ENCODE measurements at regions not wholly inside any gene's neighbourhood (a gene's known extent, or its start where the extent isn't known, plus 50 kb on each side); places are given as distances from the start of the nearest gene placed in this dataset.

GRCh38 chr10:120285408-120285807, 171.6 kb upstream of the PLPP4 start:
- no peak for DNase-seq (ENCODE audit: low read depth)

- DNase-seq (ENCODE audit: low read depth), result no peak
Observed at GRCh38 chr10:120286280-120286679, 170.7 kb upstream of the PLPP4 start.

- DNase-seq (ENCODE audit: low read depth), result no peak
Observed at GRCh38 chr10:120300513-120300912, 156.5 kb upstream of the PLPP4 start.

GRCh38 chr10:120308589-120308988, 148.4 kb upstream of the PLPP4 start:
- no peak for DNase-seq (ENCODE audit: low read depth)

- no peak for DNase-seq (ENCODE audit: low read depth)
Observed at GRCh38 chr10:120313715-120314114, 143.3 kb upstream of the PLPP4 start.

- DNase-seq (ENCODE audit: low read depth), result no peak
Observed at GRCh38 chr10:120314442-120314841, 142.6 kb upstream of the PLPP4 start.

- no peak for DNase-seq (ENCODE audit: low read depth)
Observed at GRCh38 chr10:120318862-120319261, 138.2 kb upstream of the PLPP4 start.

- no peak for DNase-seq (ENCODE audit: low read depth)
Observed at GRCh38 chr10:120327675-120328074, 129.4 kb upstream of the PLPP4 start.

GRCh38 chr10:120328647-120329046, 128.4 kb upstream of the PLPP4 start:
- no peak for DNase-seq (ENCODE audit: low read depth)

- DNase-seq (ENCODE audit: low read depth), result no peak
Observed at GRCh38 chr10:120335553-120335952, 121.5 kb upstream of the PLPP4 start.

GRCh38 chr10:120336306-120336910, 120.6 kb upstream of the PLPP4 start:
- DNase-seq (ENCODE audit: low read depth), result no peak

- no peak for DNase-seq (ENCODE audit: low read depth)
Observed at GRCh38 chr10:120336911-120337540, 120.0 kb upstream of the PLPP4 start.

- no peak for DNase-seq (ENCODE audit: low read depth)
Observed at GRCh38 chr10:120342115-120342714, 114.8 kb upstream of the PLPP4 start.

GRCh38 chr10:120345186-120345585, 111.8 kb upstream of the PLPP4 start:
- no peak for DNase-seq (ENCODE audit: low read depth)

GRCh38 chr10:120347644-120348043, 109.4 kb upstream of the PLPP4 start:
- DNase-seq (ENCODE audit: low read depth), result no peak

- DNase-seq (ENCODE audit: low read depth), result no peak
Observed at GRCh38 chr10:120349069-120349468, 108.0 kb upstream of the PLPP4 start.

GRCh38 chr10:120355425-120355824, 101.6 kb upstream of the PLPP4 start:
- no peak for DNase-seq (ENCODE audit: low read depth)

- DNase-seq (ENCODE audit: low read depth), result no peak
Observed at GRCh38 chr10:120360571-120360970, 96.5 kb upstream of the PLPP4 start.

- no peak for DNase-seq (ENCODE audit: low read depth)
Observed at GRCh38 chr10:120365872-120366271, 91.2 kb upstream of the PLPP4 start.

GRCh38 chr10:120367341-120367740, 89.7 kb upstream of the PLPP4 start:
- no peak for DNase-seq (ENCODE audit: low read depth)

GRCh38 chr10:120368338-120368737, 88.7 kb upstream of the PLPP4 start:
- DNase-seq (ENCODE audit: low read depth), result no peak

- no peak for DNase-seq (ENCODE audit: low read depth)
Observed at GRCh38 chr10:120368927-120369326, 88.1 kb upstream of the PLPP4 start.

GRCh38 chr10:120369856-120370276, 87.2 kb upstream of the PLPP4 start:
- no peak for DNase-seq (ENCODE audit: low read depth)

- no peak for DNase-seq (ENCODE audit: low read depth)
Observed at GRCh38 chr10:120371856-120372255, 85.2 kb upstream of the PLPP4 start.
